Uterus (tissue), 2 donors: ENCODE measurements at regions not wholly inside any gene's neighbourhood (a gene's known extent, or its start where the extent isn't known, plus 50 kb on each side); places are given as distances from the start of the nearest gene placed in this dataset.

Experiments
- POLR2A ChIP-seq, 2 donors: fragments of 450-650 bp; IDR thresholded peaks; one replicate each; pipeline ENCODE4 v1.6.1; 2016; ENCODE audit warnings: antibody characterized with exemption in 2 of 2, mild to moderate bottlenecking in 1 of 2, moderate library complexity in 1 of 2
- TF ChIP-seq, protein P1 (sequence below), 4 experiments: fragments of 200-600 bp in 2 of 4; fragments of 450-650 bp in 2 of 4; sonication (generic) in 2 of 4; IDR thresholded peaks; one replicate each; pipeline ENCODE4 v1.5.1; 2016 to 2019; ENCODE audit warnings: antibody characterized with exemption in 4 of 4, mild to moderate bottlenecking in 2 of 4, moderate library complexity in 1 of 4

DNA sequence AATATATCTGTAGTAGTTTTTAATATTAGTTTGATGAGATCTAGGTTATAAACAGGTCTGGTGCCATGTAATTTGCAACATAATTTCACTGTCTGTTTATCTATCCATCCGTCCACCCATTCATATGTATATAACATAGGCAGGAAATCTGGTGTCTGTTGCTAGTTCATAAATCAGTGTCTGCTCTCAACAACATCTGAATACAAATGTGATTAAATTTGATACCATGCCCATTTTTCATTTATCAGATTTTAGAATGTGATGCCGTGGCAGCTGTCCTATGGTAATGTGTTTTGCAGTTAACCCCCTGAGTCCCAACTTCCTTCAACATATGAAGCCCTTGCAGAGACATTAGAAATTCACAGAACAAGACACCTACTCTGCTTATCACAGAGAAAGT lies 228.4 kb downstream of the CMPK2 start:
- TF ChIP-seq, protein P1, sequence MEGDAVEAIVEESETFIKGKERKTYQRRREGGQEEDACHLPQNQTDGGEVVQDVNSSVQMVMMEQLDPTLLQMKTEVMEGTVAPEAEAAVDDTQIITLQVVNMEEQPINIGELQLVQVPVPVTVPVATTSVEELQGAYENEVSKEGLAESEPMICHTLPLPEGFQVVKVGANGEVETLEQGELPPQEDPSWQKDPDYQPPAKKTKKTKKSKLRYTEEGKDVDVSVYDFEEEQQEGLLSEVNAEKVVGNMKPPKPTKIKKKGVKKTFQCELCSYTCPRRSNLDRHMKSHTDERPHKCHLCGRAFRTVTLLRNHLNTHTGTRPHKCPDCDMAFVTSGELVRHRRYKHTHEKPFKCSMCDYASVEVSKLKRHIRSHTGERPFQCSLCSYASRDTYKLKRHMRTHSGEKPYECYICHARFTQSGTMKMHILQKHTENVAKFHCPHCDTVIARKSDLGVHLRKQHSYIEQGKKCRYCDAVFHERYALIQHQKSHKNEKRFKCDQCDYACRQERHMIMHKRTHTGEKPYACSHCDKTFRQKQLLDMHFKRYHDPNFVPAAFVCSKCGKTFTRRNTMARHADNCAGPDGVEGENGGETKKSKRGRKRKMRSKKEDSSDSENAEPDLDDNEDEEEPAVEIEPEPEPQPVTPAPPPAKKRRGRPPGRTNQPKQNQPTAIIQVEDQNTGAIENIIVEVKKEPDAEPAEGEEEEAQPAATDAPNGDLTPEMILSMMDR (IDR thresholded peaks at IDR 0.05): no peak
- TF ChIP-seq POLR2A (IDR thresholded peaks at IDR 0.05): no peak
